Common myeloid progenitor, CD34-positive (primary cell): ENCODE measurements at regions not wholly inside any gene's neighbourhood (a gene's known extent, or its start where the extent isn't known, plus 50 kb on each side); places are given as distances from the start of the nearest gene placed in this dataset.
"Not testable (repeated sequence)": the region's sequence is repeated elsewhere in the genome, so short reads cannot be mapped to it uniquely, and the experiment has no call there.

Source experiments
- CTCF ChIA-PET: fragments of 350-600 bp; sonication (Branson Sonifier 250); formaldehyde crosslinking; loops from one replicate; lab custom pipeline; 2021; ENCODE audit warnings: antibody characterized with exemption; lab: Charles Lee
- POLR2A ChIA-PET: fragments of 350-600 bp; sonication (Branson Sonifier 250); formaldehyde crosslinking; loops from one replicate; lab custom pipeline; 2021; ENCODE audit warnings: antibody characterized with exemption; lab: Charles Lee
- DNase-seq, 3 donors: peaks; one replicate each; pipeline versions ENCODE4 v3.0.0 to v3.0.0-alpha.2; 2013
- H3K27ac ChIP-seq, 2 experiments: 1 replicate in 1 of 2; 2 replicates in 1 of 2; pipeline ENCODE4 v1.7.0; 2013; ENCODE audit warnings: inconsistent platforms in 2 of 2, low read length in 2 of 2, mild to moderate bottlenecking in 2 of 2, low read depth in 1 of 2, moderate library complexity in 1 of 2; ENCODE audit not compliant: severe bottlenecking in 2 of 2, insufficient read depth in 1 of 2, poor library complexity in 1 of 2
- H3K27me3 ChIP-seq, 5 experiments: replicated peaks in 2 of 5; 1 replicate in 3 of 5; 2 replicates in 2 of 5; pipeline versions ENCODE4 v1.6.1 to v1.7.0; 2013; ENCODE audit warnings: low read length in 4 of 5, mild to moderate bottlenecking in 2 of 5, moderate library complexity in 2 of 5, inconsistent platforms in 1 of 5; ENCODE audit not compliant: insufficient read depth in 5 of 5, control insufficient read depth in 4 of 5
- H3K36me3 ChIP-seq, 4 experiments: 1 replicate in 2 of 4; 2 replicates in 2 of 4; pipeline versions ENCODE4 v1.6.1 to v1.7.0; 2013; ENCODE audit warnings: low read length in 3 of 4, control low read depth in 1 of 4, mild to moderate bottlenecking in 1 of 4; ENCODE audit not compliant: control insufficient read depth in 4 of 4, insufficient read depth in 4 of 4
- H3K4me1 ChIP-seq, 4 experiments: 1 replicate in 3 of 4; 2 replicates in 1 of 4; pipeline versions ENCODE4 v1.6.1 to v1.7.1; 2013; ENCODE audit warnings: low read length in 3 of 4, mild to moderate bottlenecking in 3 of 4, control low read depth in 1 of 4, inconsistent platforms in 1 of 4, moderate library complexity in 1 of 4; ENCODE audit not compliant: control insufficient read depth in 4 of 4, insufficient read depth in 4 of 4; ENCODE audit errors: control extremely low read depth in 1 of 4
- H3K4me3 ChIP-seq, 7 experiments: 1 replicate in 4 of 7; 2 replicates in 3 of 7; pipeline versions ENCODE4 v1.5.1 to v1.7.0; 2013; ENCODE audit warnings: mild to moderate bottlenecking in 7 of 7, low read length in 6 of 7, moderate library complexity in 6 of 7, inconsistent platforms in 2 of 7, low read depth in 2 of 7, control low read depth in 1 of 7; ENCODE audit not compliant: insufficient read depth in 4 of 7, control insufficient read depth in 1 of 7; ENCODE audit errors: extremely low read depth in 1 of 7
- H3K9me3 ChIP-seq, 5 experiments: 1 replicate in 4 of 5; 2 replicates in 1 of 5; pipeline versions ENCODE4 v1.6.1 to v1.7.1; 2013; ENCODE audit warnings: low read length in 4 of 5, mild to moderate bottlenecking in 2 of 5, inconsistent platforms in 1 of 5, low read depth in 1 of 5, moderate library complexity in 1 of 5; ENCODE audit not compliant: control insufficient read depth in 4 of 5, insufficient read depth in 2 of 5; ENCODE audit errors: control extremely low read depth in 1 of 5
- WGBS: methylation state at CpG from one replicate; pipeline ENCODE4 v1.1.5; 2013; ENCODE audit not compliant: insufficient coverage; 5-methylcytosine and 5-hydroxymethylcytosine counted together

GRCh38 chr3:6367171-6367570 is 493.7 kb upstream of the GRM7 start:
- Histone ChIP-seq H3K27me3 (no peaks in the 10 kb centered on the region), H3K36me3 (no peaks in the 10 kb centered on the region), H3K9me3 (no peaks in the 10 kb centered on the region), H3K27ac (no peak overlapping the region), H3K4me3 (no peak overlapping the region), H3K4me1 (no peaks in the 10 kb centered on the region)
- DNase-seq = no peak
- POLR2A ChIA-PET = no interaction called here
- WGBS = 100% methylated on average over 2 of the region's 2 CpGs
- CTCF ChIA-PET = no interaction called here

GRCh38 chr3:6392123-6392522 is 468.8 kb upstream of the GRM7 start:
- H3K27me3 ChIP-seq = no peaks in the 10 kb centered on the region
- POLR2A ChIA-PET = no interaction called here
- 90% methylated on average over 2 of the region's 2 CpGs for WGBS

GRCh38 chr3:6394944-6395343 is 466.0 kb upstream of the GRM7 start:
- Histone ChIP-seq H3K27me3 (no peaks in the 10 kb centered on the region), H3K4me1 (no peaks in the 10 kb centered on the region), H3K36me3 (no peaks in the 10 kb centered on the region), H3K27ac (no peak overlapping the region), H3K4me3 (no peak overlapping the region), H3K9me3 (no peaks in the 10 kb centered on the region)
- POLR2A ChIA-PET = no interaction called here
- DNase-seq = no peak
- CTCF ChIA-PET = no interaction called here
- 90% methylated on average over 2 of the region's 2 CpGs for WGBS

More at GRCh38 chr3:6392123-6392522, 468.8 kb upstream of the GRM7 start:
- Histone ChIP-seq H3K4me3 (no peak overlapping the region), H3K27ac (no peak overlapping the region), H3K4me1 (no peaks in the 10 kb centered on the region), H3K9me3 (no peaks in the 10 kb centered on the region), H3K36me3 (no peaks in the 10 kb centered on the region)
- no peak for DNase-seq
- CTCF ChIA-PET = no interaction called here

DNA sequence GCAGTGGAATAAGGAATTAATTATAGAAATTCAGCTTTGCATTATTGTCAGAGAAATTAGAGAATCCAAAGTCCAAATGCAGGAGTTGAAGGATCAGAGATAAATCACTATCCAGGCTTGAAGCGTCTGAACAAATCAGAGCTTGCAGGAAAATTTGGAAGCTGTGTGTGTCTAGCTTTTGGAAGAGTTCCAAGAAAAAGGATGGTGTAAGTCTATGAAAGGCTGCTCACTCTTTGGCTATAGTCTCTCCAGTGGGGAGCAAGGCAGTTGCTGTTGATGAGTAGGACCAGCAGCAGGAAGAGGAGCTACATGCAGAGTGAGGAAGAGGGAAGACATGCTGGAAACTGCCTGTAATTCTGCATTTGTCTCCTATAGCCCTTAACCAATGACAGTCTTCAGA is 464.3 kb upstream of the GRM7 start:
- H3K36me3 ChIP-seq = no peaks in the 10 kb centered on the region
- DNase-seq = no peak
- H3K9me3 ChIP-seq = no peaks in the 10 kb centered on the region
- no peak overlapping the region for H3K4me3 ChIP-seq
- H3K27me3 ChIP-seq = no peaks in the 10 kb centered on the region
- WGBS = 95% methylated on average over 1 of the region's 1 CpG
- CTCF ChIA-PET = interaction anchor here (0.6 kb wide), 1 partner anchor 1824 kb away, joined by 3 read pairs; no protein-coding TSS in a partner anchor
- H3K4me1 ChIP-seq = no peaks in the 10 kb centered on the region
- POLR2A ChIA-PET = interaction anchor here (0.5 kb wide), 1 partner anchor 405 kb away, joined by 3 read pairs; no protein-coding TSS in a partner anchor
- no peak overlapping the region for H3K27ac ChIP-seq

DNA sequence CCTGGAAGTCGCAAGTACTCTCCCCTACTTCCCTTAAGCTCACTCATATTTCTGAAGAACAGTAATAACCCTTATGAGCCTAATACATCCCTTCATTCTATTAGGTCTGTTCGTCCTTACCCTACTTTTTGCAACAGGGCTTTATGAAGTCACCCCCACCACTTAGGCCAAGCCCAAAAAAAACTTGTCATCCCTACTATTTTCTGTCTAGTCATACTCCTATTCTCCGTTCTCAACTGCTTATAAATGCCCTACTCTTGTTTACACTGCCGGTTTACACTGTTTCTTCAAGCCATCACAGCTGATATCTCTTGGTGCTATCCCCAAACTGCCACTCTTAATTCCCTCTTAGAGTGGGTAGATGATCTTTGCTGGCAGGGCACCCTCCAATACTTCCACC is 458.2 kb upstream of the GRM7 start:
- 100% methylated on average over 1 of the region's 4 CpGs for WGBS
- H3K4me3 ChIP-seq, H3K27me3 ChIP-seq, POLR2A ChIA-PET, H3K36me3 ChIP-seq, H3K9me3 ChIP-seq, CTCF ChIA-PET, H3K4me1 ChIP-seq, DNase-seq, H3K27ac ChIP-seq: not testable (repeated sequence)

DNA sequence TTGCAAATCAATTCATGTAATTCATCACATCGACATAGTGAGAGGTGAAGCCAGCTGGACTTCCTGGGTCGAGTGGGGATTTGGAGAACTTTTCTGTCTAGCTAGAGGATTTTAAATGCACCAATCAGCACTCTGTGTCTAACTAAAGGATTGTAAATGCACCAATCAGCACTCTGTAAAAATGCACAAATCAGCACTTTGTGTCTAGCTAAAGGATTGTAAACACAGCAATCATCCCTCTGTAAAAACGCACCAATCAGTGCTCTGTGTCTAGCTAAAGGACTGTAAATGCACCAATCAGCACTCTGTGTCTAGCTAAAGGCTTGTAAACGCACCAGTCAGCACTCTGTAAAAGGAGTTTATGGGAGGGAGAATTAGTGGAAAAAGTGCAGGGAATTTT is 454.0 kb upstream of the GRM7 start:
- H3K27ac ChIP-seq, POLR2A ChIA-PET, H3K4me3 ChIP-seq, H3K9me3 ChIP-seq, H3K4me1 ChIP-seq, H3K27me3 ChIP-seq, DNase-seq, H3K36me3 ChIP-seq, CTCF ChIA-PET: not testable (repeated sequence)
- WGBS = 100% methylated on average over 1 of the region's 4 CpGs

DNA sequence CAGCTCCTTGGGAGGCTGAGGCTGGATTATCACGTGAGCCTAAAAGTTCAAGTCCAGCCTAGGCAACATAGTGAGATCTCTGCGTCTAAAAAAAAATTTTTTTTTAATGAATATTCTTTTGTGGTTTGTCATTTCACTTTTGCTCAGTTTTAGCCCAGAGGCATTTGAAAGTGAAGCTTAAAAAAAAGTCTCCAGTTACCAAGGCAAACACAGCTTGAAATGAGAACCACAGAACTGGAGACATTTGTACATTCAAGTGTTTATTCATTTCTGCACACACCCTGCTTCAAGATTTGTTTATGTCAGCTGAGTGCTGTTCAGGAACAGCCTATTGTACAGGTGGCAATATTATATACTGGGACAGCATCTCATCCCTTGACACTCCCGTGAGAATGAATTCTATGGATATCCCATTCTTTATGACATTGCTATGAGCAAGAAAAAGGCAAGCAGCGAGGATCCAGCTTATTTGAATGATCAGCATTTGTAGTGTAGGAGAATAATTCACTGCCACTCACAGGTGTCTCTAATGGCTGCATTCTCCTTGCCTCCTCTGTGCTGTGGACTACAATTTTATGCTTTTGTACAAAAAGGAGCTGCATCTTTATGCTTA is 444.8 kb upstream of the GRM7 start:
- H3K27ac ChIP-seq = no peak overlapping the region
- POLR2A ChIA-PET = no interaction called here
- no peaks in the 10 kb centered on the region for H3K36me3 ChIP-seq
- no peak for DNase-seq
- CTCF ChIA-PET = no interaction called here
- 100% methylated on average over 3 of the region's 4 CpGs for WGBS
- no peak overlapping the region for H3K4me3 ChIP-seq
- H3K27me3 ChIP-seq = no peaks in the 10 kb centered on the region
- H3K4me1 ChIP-seq = no peaks in the 10 kb centered on the region
- H3K9me3 ChIP-seq = peaks cover 0 to 2% (median 0%) of the 10 kb centered on the region in 5 experiments
